HG02623 (cell line): ENCODE measurements at regions not wholly inside any gene's neighbourhood (a gene's known extent, or its start where the extent isn't known, plus 50 kb on each side); places are given as distances from the start of the nearest gene placed in this dataset.
"Not testable (repeated sequence)": the region's sequence is repeated elsewhere in the genome, so short reads cannot be mapped to it uniquely, and the experiment has no call there.

Experiments
- ATAC-seq: cut with Tn5 transposase; IDR thresholded peaks from one replicate; pipeline ENCODE4 v1.9.1; 2021; ENCODE audit warnings: moderate library complexity; ENCODE audit not compliant: unreplicated experiment

GRCh38 chr10:58068809-58069208 lies 198.9 kb downstream of the IPMK start:
- ATAC-seq: no peak

- no peak for ATAC-seq
These were observed 200.7 kb downstream of the IPMK start for GRCh38 chr10:58066979-58067378.

- no peak for ATAC-seq
These were observed 201.6 kb downstream of the IPMK start for GRCh38 chr10:58066126-58066525.

- no peak for ATAC-seq
These were observed 202.2 kb downstream of the IPMK start for GRCh38 chr10:58065529-58065815.

GRCh38 chr10:58064714-58065528 lies 202.8 kb downstream of the IPMK start:
- ATAC-seq: no peak

GRCh38 chr10:58063861-58064480 lies 203.7 kb downstream of the IPMK start:
- no peak for ATAC-seq

GRCh38 chr10:58058683-58059082 lies 209.0 kb downstream of the IPMK start:
- not testable (repeated sequence) for ATAC-seq

- ATAC-seq: no peak
These were observed 212.8 kb downstream of the IPMK start for GRCh38 chr10:58054881-58055280.

- ATAC-seq: no peak
These were observed 214.9 kb downstream of the IPMK start for GRCh38 chr10:58052772-58053171.

GRCh38 chr10:58050575-58050974 lies 217.1 kb downstream of the IPMK start:
- no peak for ATAC-seq

- ATAC-seq: no peak
These were observed 218.8 kb downstream of the IPMK start for GRCh38 chr10:58048936-58049335.

- no peak for ATAC-seq
These were observed 223.6 kb downstream of the IPMK start for GRCh38 chr10:58044072-58044471.

GRCh38 chr10:58041901-58042300 lies 225.8 kb downstream of the IPMK start:
- no peak for ATAC-seq

GRCh38 chr10:58030208-58030607 lies 237.5 kb downstream of the IPMK start:
- no peak for ATAC-seq

- ATAC-seq: no peak
These were observed 238.9 kb downstream of the IPMK start for GRCh38 chr10:58028597-58029366.

GRCh38 chr10:58027426-58027825 lies 240.3 kb downstream of the IPMK start:
- no peak for ATAC-seq

GRCh38 chr10:58026036-58026435 lies 241.7 kb downstream of the IPMK start:
- no peak for ATAC-seq

- ATAC-seq: no peak
These were observed 244.2 kb downstream of the IPMK start for GRCh38 chr10:58023341-58024073.

GRCh38 chr10:58019863-58020537 lies 247.7 kb downstream of the IPMK start:
- peak; percentile 49 for ATAC-seq

GRCh38 chr10:58017719-58018367 lies 249.9 kb downstream of the IPMK start:
- ATAC-seq: no peak
